SK-N-SH treated with all-trans-retinoic acid at 6 μM for 48 hours (cell line): ENCODE measurements at regions not wholly inside any gene's neighbourhood (a gene's known extent, or its start where the extent isn't known, plus 50 kb on each side); places are given as distances from the start of the nearest gene placed in this dataset.
"Not testable (repeated sequence)": the region's sequence is repeated elsewhere in the genome, so short reads cannot be mapped to it uniquely, and the experiment has no call there.

Experiments used
- ESRRG ChIP-seq: fragments of 250-450 bp; sonication (Bioruptor Pico); IDR thresholded peaks from 2 replicates; pipeline ENCODE4 v1.6.1; 2021; ENCODE audit warnings: mild to moderate bottlenecking
- GLIS3 ChIP-seq: fragments of 250-450 bp; sonication (Bioruptor Pico); IDR thresholded peaks from 2 replicates; pipeline ENCODE4 v1.5.0; 2020; ENCODE audit warnings: mild to moderate bottlenecking, moderate library complexity
- RARB ChIP-seq: fragments of 250-450 bp; sonication (Bioruptor Pico); IDR thresholded peaks from 2 replicates; pipeline ENCODE4 v1.8.0; 2021; ENCODE audit warnings: mild to moderate bottlenecking, moderate library complexity
- ZFP3 ChIP-seq: fragments of 250-450 bp; sonication (Bioruptor Pico); IDR thresholded peaks from 2 replicates; pipeline ENCODE4 v1.5.0; 2020; ENCODE audit warnings: mild to moderate bottlenecking, moderate library complexity
- ZFP30 ChIP-seq: fragments of 450-650 bp; formaldehyde crosslinking; IDR thresholded peaks from 2 replicates; pipeline ENCODE4 v1.5.0; 2022; ENCODE audit warnings: mild to moderate bottlenecking, moderate library complexity
- ZNF565 ChIP-seq: fragments of 450-650 bp; formaldehyde crosslinking; conservative IDR thresholded peaks from 2 replicates; pipeline ENCODE4 v1.5.0; 2020; ENCODE audit warnings: low read depth, mild to moderate bottlenecking, moderate library complexity
- TF ChIP-seq, protein P1 (sequence below): fragments of 250-450 bp; sonication (Bioruptor Pico); IDR thresholded peaks from 2 replicates; pipeline ENCODE4 v1.5.0; 2020; ENCODE audit warnings: mild to moderate bottlenecking, moderate library complexity
- TF ChIP-seq, protein P2 (sequence below): fragments of 250-450 bp; sonication (Bioruptor Pico); IDR thresholded peaks from 2 replicates; pipeline ENCODE4 v1.5.1; 2020; ENCODE audit warnings: low read depth, mild to moderate bottlenecking, moderate library complexity
- TF ChIP-seq, protein P3 (sequence below): fragments of 250-450 bp; sonication (Bioruptor Pico); IDR thresholded peaks from 2 replicates; pipeline ENCODE4 v1.8.0; 2021; ENCODE audit warnings: low read depth, mild to moderate bottlenecking, moderate library complexity, borderline replicate concordance

DNA sequence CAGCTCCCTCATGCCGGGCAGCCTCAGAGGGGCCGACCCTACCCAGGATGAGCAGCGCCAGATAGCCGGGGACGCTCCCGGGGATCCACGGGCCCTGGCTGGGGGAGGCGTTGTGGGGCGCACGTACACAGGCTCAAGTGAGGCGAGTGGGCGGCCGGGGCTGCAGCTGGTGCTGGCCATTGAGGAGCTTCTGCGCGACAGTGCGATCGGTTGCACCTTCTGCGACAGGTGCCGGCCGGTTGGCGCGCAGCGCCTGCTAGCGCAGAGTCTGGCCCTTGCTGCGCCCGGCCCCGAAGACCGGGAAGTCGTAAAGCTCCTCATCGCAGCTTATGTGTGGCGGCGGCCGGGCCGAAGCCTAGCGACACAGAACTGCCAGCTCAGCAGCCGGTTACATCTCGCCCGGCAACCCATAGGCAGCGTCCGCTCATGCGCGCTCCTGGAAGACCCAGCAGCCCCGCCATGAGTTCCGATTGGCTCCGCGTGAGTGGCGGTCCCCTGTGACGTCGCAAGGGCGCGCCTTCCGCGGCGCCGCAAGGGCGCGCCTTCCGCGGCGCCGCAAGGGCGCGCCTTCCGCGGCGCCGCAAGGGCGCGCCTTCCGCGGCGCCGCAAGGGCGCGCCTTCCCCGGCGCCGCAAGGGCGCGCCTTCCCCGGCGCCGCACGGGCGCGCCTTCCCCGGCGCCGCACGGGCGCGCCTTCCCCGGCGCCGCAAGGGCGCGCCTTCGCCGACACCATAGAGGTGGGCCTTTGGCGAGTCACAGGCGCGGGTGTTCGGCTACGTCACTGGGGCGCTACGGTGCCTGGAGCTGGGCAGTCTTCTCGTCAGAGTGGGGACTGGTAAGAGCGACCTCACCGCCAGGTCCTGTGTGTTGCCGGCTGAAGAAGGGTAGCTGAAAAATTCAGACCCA, 308.6 kb downstream of the ZNF37A start:
- TF ChIP-seq RARB (CRISPR knock-in tag); GLIS3; ESRRG; ZNF565 (CRISPR knock-in tag); ZFP3; ZFP30 (CRISPR knock-in tag): not testable (repeated sequence)
- TF ChIP-seq, protein P1, sequence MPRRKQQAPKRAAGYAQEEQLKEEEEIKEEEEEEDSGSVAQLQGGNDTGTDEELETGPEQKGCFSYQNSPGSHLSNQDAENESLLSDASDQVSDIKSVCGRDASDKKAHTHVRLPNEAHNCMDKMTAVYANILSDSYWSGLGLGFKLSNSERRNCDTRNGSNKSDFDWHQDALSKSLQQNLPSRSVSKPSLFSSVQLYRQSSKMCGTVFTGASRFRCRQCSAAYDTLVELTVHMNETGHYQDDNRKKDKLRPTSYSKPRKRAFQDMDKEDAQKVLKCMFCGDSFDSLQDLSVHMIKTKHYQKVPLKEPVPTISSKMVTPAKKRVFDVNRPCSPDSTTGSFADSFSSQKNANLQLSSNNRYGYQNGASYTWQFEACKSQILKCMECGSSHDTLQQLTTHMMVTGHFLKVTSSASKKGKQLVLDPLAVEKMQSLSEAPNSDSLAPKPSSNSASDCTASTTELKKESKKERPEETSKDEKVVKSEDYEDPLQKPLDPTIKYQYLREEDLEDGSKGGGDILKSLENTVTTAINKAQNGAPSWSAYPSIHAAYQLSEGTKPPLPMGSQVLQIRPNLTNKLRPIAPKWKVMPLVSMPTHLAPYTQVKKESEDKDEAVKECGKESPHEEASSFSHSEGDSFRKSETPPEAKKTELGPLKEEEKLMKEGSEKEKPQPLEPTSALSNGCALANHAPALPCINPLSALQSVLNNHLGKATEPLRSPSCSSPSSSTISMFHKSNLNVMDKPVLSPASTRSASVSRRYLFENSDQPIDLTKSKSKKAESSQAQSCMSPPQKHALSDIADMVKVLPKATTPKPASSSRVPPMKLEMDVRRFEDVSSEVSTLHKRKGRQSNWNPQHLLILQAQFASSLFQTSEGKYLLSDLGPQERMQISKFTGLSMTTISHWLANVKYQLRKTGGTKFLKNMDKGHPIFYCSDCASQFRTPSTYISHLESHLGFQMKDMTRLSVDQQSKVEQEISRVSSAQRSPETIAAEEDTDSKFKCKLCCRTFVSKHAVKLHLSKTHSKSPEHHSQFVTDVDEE (CRISPR knock-in tag): not testable (repeated sequence)
- TF ChIP-seq, protein P2, sequence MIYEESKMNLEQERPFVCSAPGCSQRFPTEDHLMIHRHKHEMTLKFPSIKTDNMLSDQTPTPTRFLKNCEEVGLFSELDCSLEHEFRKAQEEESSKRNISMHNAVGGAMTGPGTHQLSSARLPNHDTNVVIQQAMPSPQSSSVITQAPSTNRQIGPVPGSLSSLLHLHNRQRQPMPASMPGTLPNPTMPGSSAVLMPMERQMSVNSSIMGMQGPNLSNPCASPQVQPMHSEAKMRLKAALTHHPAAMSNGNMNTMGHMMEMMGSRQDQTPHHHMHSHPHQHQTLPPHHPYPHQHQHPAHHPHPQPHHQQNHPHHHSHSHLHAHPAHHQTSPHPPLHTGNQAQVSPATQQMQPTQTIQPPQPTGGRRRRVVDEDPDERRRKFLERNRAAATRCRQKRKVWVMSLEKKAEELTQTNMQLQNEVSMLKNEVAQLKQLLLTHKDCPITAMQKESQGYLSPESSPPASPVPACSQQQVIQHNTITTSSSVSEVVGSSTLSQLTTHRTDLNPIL (CRISPR knock-in tag): not testable (repeated sequence)
- TF ChIP-seq, protein P3, sequence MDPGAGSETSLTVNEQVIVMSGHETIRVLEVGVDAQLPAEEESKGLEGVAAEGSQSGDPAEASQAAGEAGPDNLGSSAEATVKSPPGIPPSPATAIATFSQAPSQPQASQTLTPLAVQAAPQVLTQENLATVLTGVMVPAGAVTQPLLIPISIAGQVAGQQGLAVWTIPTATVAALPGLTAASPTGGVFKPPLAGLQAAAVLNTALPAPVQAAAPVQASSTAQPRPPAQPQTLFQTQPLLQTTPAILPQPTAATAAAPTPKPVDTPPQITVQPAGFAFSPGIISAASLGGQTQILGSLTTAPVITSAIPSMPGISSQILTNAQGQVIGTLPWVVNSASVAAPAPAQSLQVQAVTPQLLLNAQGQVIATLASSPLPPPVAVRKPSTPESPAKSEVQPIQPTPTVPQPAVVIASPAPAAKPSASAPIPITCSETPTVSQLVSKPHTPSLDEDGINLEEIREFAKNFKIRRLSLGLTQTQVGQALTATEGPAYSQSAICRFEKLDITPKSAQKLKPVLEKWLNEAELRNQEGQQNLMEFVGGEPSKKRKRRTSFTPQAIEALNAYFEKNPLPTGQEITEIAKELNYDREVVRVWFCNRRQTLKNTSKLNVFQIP: not testable (repeated sequence)
